T-helper 2 cell treated with Interferon-gamma antibody and Interleukin-4, amounts not matched to agents 5 μg/mL and 100 μg/mL, for 36 hours (primary cell): ENCODE measurements at regions not wholly inside any gene's neighbourhood (a gene's known extent, or its start where the extent isn't known, plus 50 kb on each side); places are given as distances from the start of the nearest gene placed in this dataset.

Experiments
- DNase-seq: peaks from one replicate; pipeline ENCODE4 v3.0.0; 2021; ENCODE audit warnings: low spot score
- H3K27ac Mint-ChIP-seq: one replicate; pipeline ENCODE4 v1.8.0; 2021; ENCODE audit warnings: mild to moderate bottlenecking, mixed read lengths
- H3K27me3 Mint-ChIP-seq: one replicate; pipeline ENCODE4 v1.8.0; 2021; ENCODE audit warnings: low read depth, mixed read lengths
- H3K36me3 Mint-ChIP-seq: one replicate; pipeline ENCODE4 v1.8.0; 2021; ENCODE audit warnings: low read depth, mixed read lengths
- H3K4me1 Mint-ChIP-seq: one replicate; pipeline ENCODE4 v1.8.0; 2021; ENCODE audit warnings: low read depth, mixed read lengths
- H3K4me3 Mint-ChIP-seq: one replicate; pipeline ENCODE4 v1.8.0; 2022; ENCODE audit warnings: mild to moderate bottlenecking, moderate library complexity, mixed read lengths
- H3K9me3 Mint-ChIP-seq: one replicate; pipeline ENCODE4 v1.8.0; 2021; ENCODE audit warnings: mixed read lengths

GRCh38 chr2:122816803-122817202, 1061.4 kb downstream of the TSN start:
- DNase-seq, result no peak
- peaks cover 19% of the 10 kb centered on the region for H3K9me3 Mint-ChIP-seq
- H3K36me3 Mint-ChIP-seq, result no peaks in the 10 kb centered on the region
- H3K4me3 Mint-ChIP-seq, result no peak overlapping the region
- H3K27ac Mint-ChIP-seq, result no peak overlapping the region
- H3K4me1 Mint-ChIP-seq, result no peaks in the 10 kb centered on the region
- no peaks in the 10 kb centered on the region for H3K27me3 Mint-ChIP-seq

- Mint-ChIP-seq H3K27me3 (no peaks in the 10 kb centered on the region), H3K9me3 (peaks cover 32% of the 10 kb centered on the region), H3K27ac (no peak overlapping the region), H3K36me3 (no peaks in the 10 kb centered on the region), H3K4me1 (no peaks in the 10 kb centered on the region), H3K4me3 (no peak overlapping the region)
- no peak for DNase-seq
Observed at GRCh38 chr2:122822319-122822718, 1066.9 kb downstream of the TSN start.

GRCh38 chr2:122830157-122830556, 1074.7 kb downstream of the TSN start:
- H3K36me3 Mint-ChIP-seq, result no peaks in the 10 kb centered on the region
- H3K9me3 Mint-ChIP-seq, result peaks cover 13% of the 10 kb centered on the region
- no peaks in the 10 kb centered on the region for H3K27me3 Mint-ChIP-seq

GRCh38 chr2:122831649-122832048, 1076.2 kb downstream of the TSN start:
- Mint-ChIP-seq H3K4me3 (no peak overlapping the region), H3K27ac (no peak overlapping the region), H3K36me3 (no peaks in the 10 kb centered on the region), H3K9me3 (peaks cover 10% of the 10 kb centered on the region), H3K4me1 (no peaks in the 10 kb centered on the region), H3K27me3 (no peaks in the 10 kb centered on the region)
- DNase-seq, result no peak

More at GRCh38 chr2:122830157-122830556, 1074.7 kb downstream of the TSN start:
- H3K27ac Mint-ChIP-seq, result no peak overlapping the region
- H3K4me1 Mint-ChIP-seq, result no peaks in the 10 kb centered on the region
- no peak for DNase-seq
- no peak overlapping the region for H3K4me3 Mint-ChIP-seq

- Mint-ChIP-seq H3K4me1 (no peaks in the 10 kb centered on the region), H3K27me3 (no peaks in the 10 kb centered on the region), H3K4me3 (no peak overlapping the region), H3K36me3 (no peaks in the 10 kb centered on the region), H3K9me3 (peaks cover 2% of the 10 kb centered on the region), H3K27ac (no peak overlapping the region)
- no peak for DNase-seq
Observed at GRCh38 chr2:122843503-122843902, 1088.1 kb downstream of the TSN start.

- Mint-ChIP-seq H3K9me3 (peaks cover 16% of the 10 kb centered on the region), H3K4me1 (no peaks in the 10 kb centered on the region), H3K36me3 (no peaks in the 10 kb centered on the region), H3K4me3 (no peak overlapping the region), H3K27ac (no peak overlapping the region), H3K27me3 (no peaks in the 10 kb centered on the region)
- DNase-seq, result no peak
Observed at GRCh38 chr2:122851161-122851560, 1095.7 kb downstream of the TSN start.

GRCh38 chr2:122851972-122852531, 1096.6 kb downstream of the TSN start:
- H3K4me3 Mint-ChIP-seq, result no peak overlapping the region
- DNase-seq, result no peak
- no peak overlapping the region for H3K27ac Mint-ChIP-seq
- H3K4me1 Mint-ChIP-seq, result no peaks in the 10 kb centered on the region
- H3K9me3 Mint-ChIP-seq, result peaks cover 21% of the 10 kb centered on the region
- no peaks in the 10 kb centered on the region for H3K27me3 Mint-ChIP-seq
- no peaks in the 10 kb centered on the region for H3K36me3 Mint-ChIP-seq

GRCh38 chr2:122856696-122857095, 1101.2 kb downstream of the TSN start:
- Mint-ChIP-seq H3K27ac (no peak overlapping the region), H3K36me3 (peaks cover 2% of the 10 kb centered on the region), H3K4me1 (no peaks in the 10 kb centered on the region), H3K27me3 (no peaks in the 10 kb centered on the region), H3K9me3 (peaks cover 27% of the 10 kb centered on the region), H3K4me3 (no peak overlapping the region)
- DNase-seq, result no peak

- Mint-ChIP-seq H3K9me3 (peaks cover 21% of the 10 kb centered on the region), H3K27me3 (no peaks in the 10 kb centered on the region), H3K4me1 (no peaks in the 10 kb centered on the region), H3K36me3 (peaks cover 2% of the 10 kb centered on the region), H3K27ac (no peak overlapping the region), H3K4me3 (no peak overlapping the region)
- DNase-seq, result no peak
Observed at GRCh38 chr2:122858075-122858702, 1102.7 kb downstream of the TSN start.

- Mint-ChIP-seq H3K9me3 (peaks cover 16% of the 10 kb centered on the region), H3K36me3 (peaks cover 2% of the 10 kb centered on the region), H3K27ac (no peak overlapping the region), H3K4me3 (no peak overlapping the region), H3K27me3 (no peaks in the 10 kb centered on the region), H3K4me1 (no peaks in the 10 kb centered on the region)
- DNase-seq, result no peak
Observed at GRCh38 chr2:122858813-122859212, 1103.4 kb downstream of the TSN start.

GRCh38 chr2:122859260-122859659, 1103.8 kb downstream of the TSN start:
- no peak for DNase-seq
- Mint-ChIP-seq H3K36me3 (peaks cover 2% of the 10 kb centered on the region), H3K27ac (no peak overlapping the region), H3K4me1 (no peaks in the 10 kb centered on the region), H3K27me3 (no peaks in the 10 kb centered on the region), H3K4me3 (no peak overlapping the region), H3K9me3 (peaks cover 15% of the 10 kb centered on the region)

GRCh38 chr2:122863532-122863931, 1108.1 kb downstream of the TSN start:
- no peak overlapping the region for H3K27ac Mint-ChIP-seq
- H3K36me3 Mint-ChIP-seq, result peaks cover 2% of the 10 kb centered on the region

GRCh38 chr2:122864728-122865127, 1109.3 kb downstream of the TSN start:
- H3K27me3 Mint-ChIP-seq, result no peaks in the 10 kb centered on the region
- H3K27ac Mint-ChIP-seq, result no peak overlapping the region
- no peak overlapping the region for H3K4me3 Mint-ChIP-seq
- H3K36me3 Mint-ChIP-seq, result no peaks in the 10 kb centered on the region
- H3K4me1 Mint-ChIP-seq, result no peaks in the 10 kb centered on the region
- no peak for DNase-seq
- peaks cover 25% of the 10 kb centered on the region for H3K9me3 Mint-ChIP-seq

More at GRCh38 chr2:122863532-122863931, 1108.1 kb downstream of the TSN start:
- no peak for DNase-seq
- Mint-ChIP-seq H3K4me3 (no peak overlapping the region), H3K4me1 (no peaks in the 10 kb centered on the region), H3K9me3 (peaks cover 32% of the 10 kb centered on the region), H3K27me3 (no peaks in the 10 kb centered on the region)

- H3K9me3 Mint-ChIP-seq, result peaks cover 22% of the 10 kb centered on the region
- DNase-seq, result no peak
- H3K27me3 Mint-ChIP-seq, result no peaks in the 10 kb centered on the region
- no peaks in the 10 kb centered on the region for H3K4me1 Mint-ChIP-seq
- H3K36me3 Mint-ChIP-seq, result no peaks in the 10 kb centered on the region
- H3K27ac Mint-ChIP-seq, result no peak overlapping the region
- H3K4me3 Mint-ChIP-seq, result no peak overlapping the region
Observed at GRCh38 chr2:122866095-122866494, 1110.6 kb downstream of the TSN start.

- Mint-ChIP-seq H3K36me3 (no peaks in the 10 kb centered on the region), H3K4me1 (no peaks in the 10 kb centered on the region), H3K27me3 (no peaks in the 10 kb centered on the region), H3K9me3 (peaks cover 22% of the 10 kb centered on the region), H3K27ac (no peak overlapping the region), H3K4me3 (no peak overlapping the region)
- no peak for DNase-seq
Observed at GRCh38 chr2:122867941-122868340, 1112.5 kb downstream of the TSN start.
